ENCODE measurements at regions not wholly inside any gene's neighbourhood (a gene's known extent, or its start where the extent isn't known, plus 50 kb on each side); places are given as distances from the start of the nearest gene placed in this dataset.
"Not testable (repeated sequence)": the region's sequence is repeated elsewhere in the genome, so short reads cannot be mapped to it uniquely, and the experiment has no call there.

- no peak for ATAC-seq
- no peaks in the 10 kb centered on the region for H3K4me1 Mint-ChIP-seq
- H3K27ac Mint-ChIP-seq, result no peak overlapping the region
- H3K27me3 Mint-ChIP-seq, result no peaks in the 10 kb centered on the region
- no peak overlapping the region for H3K4me3 Mint-ChIP-seq
- no peaks in the 10 kb centered on the region for H3K36me3 Mint-ChIP-seq
- H3K9me3 Mint-ChIP-seq, result peaks cover 8% of the 10 kb centered on the region
Measured at GRCh38 chr10:34058845-34059614, 724.6 kb upstream of the NRP1 start.

GRCh38 chr10:34055410-34055985, 721.0 kb upstream of the NRP1 start:
- H3K27me3 Mint-ChIP-seq, H3K4me1 Mint-ChIP-seq: not testable (repeated sequence)

GRCh38 chr10:34049887-34050286, 715.4 kb upstream of the NRP1 start:
- Mint-ChIP-seq H3K36me3 (no peaks in the 10 kb centered on the region), H3K9me3 (peaks cover 7% of the 10 kb centered on the region), H3K4me1 (no peaks in the 10 kb centered on the region), H3K27ac (no peak overlapping the region), H3K27me3 (no peaks in the 10 kb centered on the region), H3K4me3 (no peak overlapping the region)
- no peak for ATAC-seq

More at GRCh38 chr10:34055410-34055985, 721.0 kb upstream of the NRP1 start:
- H3K36me3 Mint-ChIP-seq, H3K4me3 Mint-ChIP-seq, ATAC-seq, H3K9me3 Mint-ChIP-seq, H3K27ac Mint-ChIP-seq: not testable (repeated sequence)

- Mint-ChIP-seq H3K27ac (no peak overlapping the region), H3K9me3 (peaks cover 7% of the 10 kb centered on the region), H3K4me1 (no peaks in the 10 kb centered on the region), H3K27me3 (no peaks in the 10 kb centered on the region), H3K4me3 (no peak overlapping the region), H3K36me3 (no peaks in the 10 kb centered on the region)
- no peak for ATAC-seq
Measured at GRCh38 chr10:34049469-34049868, 715.0 kb upstream of the NRP1 start.

GRCh38 chr10:34047389-34047788, 712.9 kb upstream of the NRP1 start:
- ATAC-seq, result no peak
- Mint-ChIP-seq H3K9me3 (peaks cover 10% of the 10 kb centered on the region), H3K4me3 (no peak overlapping the region), H3K27me3 (no peaks in the 10 kb centered on the region), H3K4me1 (no peaks in the 10 kb centered on the region), H3K36me3 (no peaks in the 10 kb centered on the region), H3K27ac (no peak overlapping the region)

GRCh38 chr10:34046506-34047034, 712.1 kb upstream of the NRP1 start:
- Mint-ChIP-seq H3K27ac (no peak overlapping the region), H3K9me3 (peaks cover 7% of the 10 kb centered on the region)

GRCh38 chr10:34045571-34046190, 711.2 kb upstream of the NRP1 start:
- H3K9me3 Mint-ChIP-seq, result peaks cover 3% of the 10 kb centered on the region
- no peak for ATAC-seq
- H3K4me1 Mint-ChIP-seq, result no peaks in the 10 kb centered on the region
- no peaks in the 10 kb centered on the region for H3K36me3 Mint-ChIP-seq
- H3K27me3 Mint-ChIP-seq, result no peaks in the 10 kb centered on the region
- no peak overlapping the region for H3K27ac Mint-ChIP-seq
- no peak overlapping the region for H3K4me3 Mint-ChIP-seq

More at GRCh38 chr10:34046506-34047034, 712.1 kb upstream of the NRP1 start:
- no peaks in the 10 kb centered on the region for H3K4me1 Mint-ChIP-seq
- H3K27me3 Mint-ChIP-seq, result no peaks in the 10 kb centered on the region
- H3K4me3 Mint-ChIP-seq, result no peak overlapping the region
- no peak for ATAC-seq
- H3K36me3 Mint-ChIP-seq, result no peaks in the 10 kb centered on the region

- no peak for ATAC-seq
Measured at GRCh38 chr10:34041871-34042270, 707.4 kb upstream of the NRP1 start.

GRCh38 chr10:34037499-34037898, 703.0 kb upstream of the NRP1 start:
- Mint-ChIP-seq H3K4me1 (no peaks in the 10 kb centered on the region), H3K4me3 (no peak overlapping the region), H3K36me3 (no peaks in the 10 kb centered on the region), H3K9me3 (peaks cover 2% of the 10 kb centered on the region), H3K27ac (no peak overlapping the region), H3K27me3 (no peaks in the 10 kb centered on the region)
- ATAC-seq, result no peak

More at GRCh38 chr10:34041871-34042270, 707.4 kb upstream of the NRP1 start:
- Mint-ChIP-seq H3K27me3 (no peaks in the 10 kb centered on the region), H3K27ac (no peak overlapping the region), H3K36me3 (no peaks in the 10 kb centered on the region), H3K4me3 (no peak overlapping the region), H3K9me3 (peaks cover 5% of the 10 kb centered on the region), H3K4me1 (no peaks in the 10 kb centered on the region)

- H3K9me3 Mint-ChIP-seq, H3K27ac Mint-ChIP-seq, ATAC-seq, H3K36me3 Mint-ChIP-seq, H3K4me3 Mint-ChIP-seq, H3K27me3 Mint-ChIP-seq, H3K4me1 Mint-ChIP-seq: not testable (repeated sequence)
Measured at GRCh38 chr10:34035241-34035790, 700.8 kb upstream of the NRP1 start.

GRCh38 chr10:34033078-34033477, 698.6 kb upstream of the NRP1 start:
- no peaks in the 10 kb centered on the region for H3K4me1 Mint-ChIP-seq
- H3K9me3 Mint-ChIP-seq, result no peaks in the 10 kb centered on the region
- ATAC-seq, result no peak
- no peak overlapping the region for H3K27ac Mint-ChIP-seq
- no peak overlapping the region for H3K4me3 Mint-ChIP-seq
- H3K27me3 Mint-ChIP-seq, result no peaks in the 10 kb centered on the region
- H3K36me3 Mint-ChIP-seq, result no peaks in the 10 kb centered on the region

GRCh38 chr10:34032564-34032963, 698.1 kb upstream of the NRP1 start:
- no peak overlapping the region for H3K27ac Mint-ChIP-seq
- H3K36me3 Mint-ChIP-seq, result no peaks in the 10 kb centered on the region
- ATAC-seq, result no peak
- H3K27me3 Mint-ChIP-seq, result no peaks in the 10 kb centered on the region
- H3K4me3 Mint-ChIP-seq, result no peak overlapping the region
- H3K4me1 Mint-ChIP-seq, result no peaks in the 10 kb centered on the region
- no peaks in the 10 kb centered on the region for H3K9me3 Mint-ChIP-seq

GRCh38 chr10:34031400-34031799, 696.9 kb upstream of the NRP1 start:
- Mint-ChIP-seq H3K9me3 (no peaks in the 10 kb centered on the region), H3K27me3 (no peaks in the 10 kb centered on the region), H3K27ac (no peak overlapping the region), H3K4me3 (no peak overlapping the region), H3K4me1 (no peaks in the 10 kb centered on the region), H3K36me3 (no peaks in the 10 kb centered on the region)
- ATAC-seq, result no peak

GRCh38 chr10:34029455-34029854, 695.0 kb upstream of the NRP1 start:
- no peak for ATAC-seq
- H3K36me3 Mint-ChIP-seq, result no peaks in the 10 kb centered on the region
- no peaks in the 10 kb centered on the region for H3K27me3 Mint-ChIP-seq
- H3K9me3 Mint-ChIP-seq, result no peaks in the 10 kb centered on the region
- no peak overlapping the region for H3K27ac Mint-ChIP-seq
- H3K4me3 Mint-ChIP-seq, result no peak overlapping the region
- H3K4me1 Mint-ChIP-seq, result no peaks in the 10 kb centered on the region

- no peaks in the 10 kb centered on the region for H3K27me3 Mint-ChIP-seq
- no peak overlapping the region for H3K4me3 Mint-ChIP-seq
- no peak overlapping the region for H3K27ac Mint-ChIP-seq
- no peak for ATAC-seq
- H3K9me3 Mint-ChIP-seq, result no peaks in the 10 kb centered on the region
- H3K4me1 Mint-ChIP-seq, result no peaks in the 10 kb centered on the region
- H3K36me3 Mint-ChIP-seq, result no peaks in the 10 kb centered on the region
Measured at GRCh38 chr10:34028936-34029335, 694.5 kb upstream of the NRP1 start.

All from stimulated activated memory B cell treated with anti-CD40 and anti-IgM and Interleukin-4, amounts not matched to agents 10 μg/mL and 1 μg/mL and 100 μg/mL, for 72 hours (primary cell).